GM12875 (cell line): ENCODE measurements at regions not wholly inside any gene's neighbourhood (a gene's known extent, or its start where the extent isn't known, plus 50 kb on each side); places are given as distances from the start of the nearest gene placed in this dataset.

Experiments used
- H3K4me3 ChIP-seq: one replicate; pipeline ENCODE4 v1.5.1; 2011; ENCODE audit warnings: low read depth, low read length, control low read depth
- TF ChIP-seq, protein P1 (sequence below): IDR thresholded peaks from 2 replicates; pipeline ENCODE4 v1.5.1; 2011; ENCODE audit warnings: low read depth, mild to moderate bottlenecking, control low read depth, inconsistent platforms, low read length, moderate library complexity, borderline replicate concordance; ENCODE audit not compliant: insufficient read depth

GRCh38 chr6:25035512-25036435 lies 100.0 kb upstream of the RIPOR2 start:
- TF ChIP-seq, protein P1, sequence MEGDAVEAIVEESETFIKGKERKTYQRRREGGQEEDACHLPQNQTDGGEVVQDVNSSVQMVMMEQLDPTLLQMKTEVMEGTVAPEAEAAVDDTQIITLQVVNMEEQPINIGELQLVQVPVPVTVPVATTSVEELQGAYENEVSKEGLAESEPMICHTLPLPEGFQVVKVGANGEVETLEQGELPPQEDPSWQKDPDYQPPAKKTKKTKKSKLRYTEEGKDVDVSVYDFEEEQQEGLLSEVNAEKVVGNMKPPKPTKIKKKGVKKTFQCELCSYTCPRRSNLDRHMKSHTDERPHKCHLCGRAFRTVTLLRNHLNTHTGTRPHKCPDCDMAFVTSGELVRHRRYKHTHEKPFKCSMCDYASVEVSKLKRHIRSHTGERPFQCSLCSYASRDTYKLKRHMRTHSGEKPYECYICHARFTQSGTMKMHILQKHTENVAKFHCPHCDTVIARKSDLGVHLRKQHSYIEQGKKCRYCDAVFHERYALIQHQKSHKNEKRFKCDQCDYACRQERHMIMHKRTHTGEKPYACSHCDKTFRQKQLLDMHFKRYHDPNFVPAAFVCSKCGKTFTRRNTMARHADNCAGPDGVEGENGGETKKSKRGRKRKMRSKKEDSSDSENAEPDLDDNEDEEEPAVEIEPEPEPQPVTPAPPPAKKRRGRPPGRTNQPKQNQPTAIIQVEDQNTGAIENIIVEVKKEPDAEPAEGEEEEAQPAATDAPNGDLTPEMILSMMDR, result no peak
- H3K4me3 ChIP-seq, result peak overlapping the region; percentile 35

GRCh38 chr6:25036461-25036860 lies 100.7 kb upstream of the RIPOR2 start:
- H3K4me3 ChIP-seq, result no peak overlapping the region
- TF ChIP-seq, protein P1, result no peak

GRCh38 chr6:25038300-25038699 lies 102.5 kb upstream of the RIPOR2 start:
- no peak overlapping the region for H3K4me3 ChIP-seq
- TF ChIP-seq, protein P1, result no peak

- no peak overlapping the region for H3K4me3 ChIP-seq
- TF ChIP-seq, protein P1, result no peak
Measured at GRCh38 chr6:25038999-25039398, 103.2 kb upstream of the RIPOR2 start.

GRCh38 chr6:25041485-25042035 lies 105.8 kb upstream of the RIPOR2 start:
- H3K4me3 ChIP-seq, result peak overlapping the region; percentile 21
- TF ChIP-seq, protein P1, result no peak

GRCh38 chr6:25042036-25042521 lies 106.3 kb upstream of the RIPOR2 start:
- peak overlapping the region; percentile 17 for H3K4me3 ChIP-seq
- TF ChIP-seq, protein P1, result no peak
